Trophoblast cell (in vitro differentiated cells and primary cell): ENCODE measurements at regions not wholly inside any gene's neighbourhood (a gene's known extent, or its start where the extent isn't known, plus 50 kb on each side); places are given as distances from the start of the nearest gene placed in this dataset.

ENCODE experiments used
- DNase-seq, 2 donors: peaks; one replicate each; pipeline ENCODE4 v3.0.0-alpha.2; 2016
- H2AFZ ChIP-seq: 2 replicates; pipeline ENCODE4 v1.6.1; 2013; ENCODE audit warnings: low read length, moderate library complexity, mild to moderate bottlenecking; ENCODE audit not compliant: insufficient read depth, poor library complexity
- H2AK5ac ChIP-seq: 2 replicates; pipeline ENCODE4 v1.6.1; 2013; ENCODE audit warnings: mild to moderate bottlenecking, low read length
- H2BK120ac ChIP-seq: 2 replicates; pipeline ENCODE4 v1.6.1; 2013; ENCODE audit warnings: low read length, mild to moderate bottlenecking, moderate library complexity; ENCODE audit not compliant: insufficient read depth, poor library complexity
- H2BK12ac ChIP-seq: 2 replicates; pipeline ENCODE4 v1.6.1; 2013; ENCODE audit warnings: mild to moderate bottlenecking, low read length, moderate library complexity
- H2BK5ac ChIP-seq: 2 replicates; pipeline ENCODE4 v1.6.1; 2013; ENCODE audit warnings: low read length, low read depth, moderate library complexity, mild to moderate bottlenecking; ENCODE audit not compliant: poor library complexity
- H3K14ac ChIP-seq: 2 replicates; pipeline ENCODE4 v1.6.1; 2013; ENCODE audit warnings: mild to moderate bottlenecking, low read length
- H3K18ac ChIP-seq: 2 replicates; pipeline ENCODE4 v1.6.1; 2013; ENCODE audit warnings: mild to moderate bottlenecking, low read length
- H3K23ac ChIP-seq: 2 replicates; pipeline ENCODE4 v1.6.1; 2013; ENCODE audit warnings: low read length
- H3K27ac ChIP-seq: 2 replicates; pipeline ENCODE4 v1.5.1; 2013; ENCODE audit warnings: low read depth, mild to moderate bottlenecking, inconsistent platforms, low read length, moderate library complexity
- H3K27me3 ChIP-seq: 2 replicates; pipeline ENCODE4 v1.6.1; 2013; ENCODE audit warnings: inconsistent platforms, mild to moderate bottlenecking, low read length, moderate library complexity; ENCODE audit not compliant: insufficient read depth
- H3K36me3 ChIP-seq, 2 experiments: 1 replicate in 1 of 2; 2 replicates in 1 of 2; pipeline ENCODE4 v1.6.1; 2013; ENCODE audit warnings: low read length in 2 of 2, mild to moderate bottlenecking in 2 of 2, moderate library complexity in 1 of 2; ENCODE audit not compliant: insufficient read depth in 2 of 2, control insufficient read depth in 1 of 2
- H3K4ac ChIP-seq: 2 replicates; pipeline ENCODE4 v1.6.1; 2013; ENCODE audit warnings: low read depth, mild to moderate bottlenecking, low read length, moderate library complexity
- H3K4me1 ChIP-seq, 2 experiments: 1 replicate in 1 of 2; 2 replicates in 1 of 2; pipeline ENCODE4 v1.6.1; 2013; ENCODE audit warnings: low read length in 2 of 2, mild to moderate bottlenecking in 2 of 2, moderate library complexity in 1 of 2; ENCODE audit not compliant: insufficient read depth in 2 of 2, control insufficient read depth in 1 of 2
- H3K4me2 ChIP-seq: 2 replicates; pipeline ENCODE4 v1.6.1; 2013; ENCODE audit warnings: inconsistent platforms, mild to moderate bottlenecking, low read length, moderate library complexity
- H3K4me3 ChIP-seq: 2 replicates; pipeline ENCODE4 v1.5.1; 2013; ENCODE audit warnings: mild to moderate bottlenecking, low read depth, low read length, inconsistent platforms
- H3K79me1 ChIP-seq: one replicate; pipeline ENCODE4 v1.6.1; 2013; ENCODE audit warnings: low read length
- H3K79me2 ChIP-seq: 2 replicates; pipeline ENCODE4 v1.6.1; 2013; ENCODE audit warnings: low read length, mild to moderate bottlenecking; ENCODE audit not compliant: control insufficient read depth, insufficient read depth, poor library complexity
- H3K9ac ChIP-seq: 2 replicates; pipeline ENCODE4 v1.6.1; 2013; ENCODE audit warnings: mild to moderate bottlenecking, low read length
- H3K9me3 ChIP-seq: 2 replicates; pipeline ENCODE4 v1.6.1; 2013; ENCODE audit warnings: low read depth, mild to moderate bottlenecking, control low read depth, inconsistent platforms, low read length; ENCODE audit not compliant: insufficient read depth
- H4K12ac ChIP-seq: 2 replicates; pipeline ENCODE4 v1.6.1; 2013; ENCODE audit warnings: low read depth, mild to moderate bottlenecking, low read length, moderate library complexity
- H4K8ac ChIP-seq: 2 replicates; pipeline ENCODE4 v1.6.1; 2013; ENCODE audit warnings: low read depth, mild to moderate bottlenecking, low read length, moderate library complexity
- H4K91ac ChIP-seq: one replicate; pipeline ENCODE4 v1.6.1; 2013; ENCODE audit warnings: low read depth, mild to moderate bottlenecking, low read length, moderate library complexity
- WGBS: extraction: QIAGEN DNeasy Blood & Tissue Kit; methylation state at CpG from one replicate; pipeline ENCODE4 v1.1.7; 2013; ENCODE audit warnings: missing lambda C conversion rate; ENCODE audit not compliant: insufficient read length, insufficient coverage; ENCODE audit errors: extremely low coverage; 5-methylcytosine and 5-hydroxymethylcytosine counted together

DNA sequence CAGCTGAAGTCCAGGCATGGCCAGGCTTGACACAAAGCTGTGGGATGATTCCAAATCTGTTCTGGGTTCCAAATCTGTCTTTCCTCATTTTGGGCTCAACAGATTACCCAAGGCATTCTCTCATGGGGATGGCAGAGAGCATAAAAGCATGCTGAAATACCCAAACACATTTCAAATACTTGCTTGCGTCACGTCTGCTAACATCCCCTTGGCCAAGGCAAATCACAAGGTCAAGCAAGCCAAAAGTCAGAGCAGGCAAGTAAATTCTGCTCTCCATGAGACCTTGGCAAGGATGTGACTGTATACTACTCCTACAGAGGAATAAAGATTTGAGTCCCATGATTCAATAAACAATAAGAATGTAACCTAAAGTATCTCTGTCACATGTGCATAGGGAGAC lies 306.7 kb downstream of the EPB41L4A start:
- Histone ChIP-seq H2AK5ac (no peak overlapping the region), H4K8ac (no peak overlapping the region), H3K9ac (no peak overlapping the region), H3K4me2 (no peak overlapping the region), H3K18ac (no peak overlapping the region), H4K12ac (no peak overlapping the region), H4K91ac (no peak overlapping the region), H2BK12ac (no peak overlapping the region), H3K79me2 (no peaks in the 10 kb centered on the region), H3K4ac (no peak overlapping the region), H3K14ac (no peak overlapping the region), H3K79me1 (no peaks in the 10 kb centered on the region), H3K4me1 (no peaks in the 10 kb centered on the region), H3K27me3 (no peaks in the 10 kb centered on the region), H3K23ac (no peak overlapping the region), H3K36me3 (no peaks in the 10 kb centered on the region), H2BK5ac (no peak overlapping the region), H3K27ac (no peak overlapping the region), H2BK120ac (no peak overlapping the region), H3K9me3 (no peaks in the 10 kb centered on the region), H3K4me3 (no peak overlapping the region), H2AFZ (no peak overlapping the region)
- WGBS = no CpG with 5 or more reads among the region's 2 CpGs
- no peak for DNase-seq

DNA sequence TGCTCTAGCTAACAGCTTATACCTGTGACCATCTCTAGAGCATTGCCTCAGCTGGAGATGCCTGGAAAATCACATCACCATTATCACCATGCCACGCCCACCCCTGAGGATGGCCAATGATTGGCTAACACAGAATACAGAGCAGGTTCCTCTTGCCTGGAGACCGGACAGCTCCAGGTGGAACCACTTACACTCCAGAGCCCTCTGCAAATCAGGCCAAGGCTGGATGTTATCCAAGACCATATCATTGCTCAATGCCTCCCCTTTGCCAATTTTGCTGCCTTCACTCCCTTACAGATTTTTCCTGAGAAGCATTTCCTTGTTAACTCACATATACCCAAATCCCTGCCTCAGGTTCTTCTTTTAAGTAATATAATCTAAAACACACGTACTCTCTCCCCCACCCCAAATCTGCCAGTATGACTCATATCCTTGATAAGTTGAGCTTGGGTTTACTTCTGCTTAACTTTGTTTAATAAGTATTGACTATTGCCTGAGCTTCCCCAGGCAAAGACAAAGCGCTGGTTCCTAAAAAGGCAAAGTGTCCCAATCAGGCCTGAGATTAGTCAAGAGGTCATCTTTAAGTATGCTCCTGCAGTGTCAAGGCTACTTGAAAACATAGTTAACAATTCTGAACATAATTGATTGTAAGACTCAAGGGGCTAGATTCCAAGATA lies 309.6 kb downstream of the EPB41L4A start:
- Histone ChIP-seq H2AFZ (no peak overlapping the region), H3K36me3 (no peaks in the 10 kb centered on the region)
- WGBS = no CpG with 5 or more reads among the region's 4 CpGs

DNA sequence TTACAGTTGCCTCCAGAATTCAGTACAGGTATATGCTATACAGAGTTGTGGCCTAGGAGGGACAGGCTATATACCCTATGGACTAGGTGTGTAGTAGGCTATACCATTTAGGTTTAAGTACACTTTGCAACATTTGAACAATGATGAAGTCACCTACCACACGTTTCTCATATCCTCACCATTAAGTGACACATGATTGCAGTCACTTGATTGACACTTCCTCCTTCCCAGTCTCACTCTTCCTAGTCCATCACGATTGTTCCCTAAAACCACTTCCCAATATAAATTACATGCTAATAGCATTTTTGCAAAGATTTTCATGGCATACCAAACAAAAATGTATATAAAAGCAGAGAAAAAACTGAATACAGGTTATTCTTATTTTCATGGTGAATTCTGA lies 312.2 kb downstream of the EPB41L4A start:
- H3K79me1 ChIP-seq = no peaks in the 10 kb centered on the region
- no peaks in the 10 kb centered on the region for H3K27me3 ChIP-seq
- H2AFZ ChIP-seq = no peak overlapping the region
- H3K9me3 ChIP-seq = no peaks in the 10 kb centered on the region
- H3K79me2 ChIP-seq = no peaks in the 10 kb centered on the region
- no peak for DNase-seq
- H3K14ac ChIP-seq = no peak overlapping the region
- H3K4me2 ChIP-seq = no peak overlapping the region
- no CpG with 5 or more reads among the region's 2 CpGs for WGBS
- no peak overlapping the region for H4K91ac ChIP-seq
- H4K12ac ChIP-seq = no peak overlapping the region
- no peak overlapping the region for H3K4me3 ChIP-seq
- H2BK5ac ChIP-seq = no peak overlapping the region
- no peak overlapping the region for H2AK5ac ChIP-seq
- H3K18ac ChIP-seq = no peak overlapping the region
- no peak overlapping the region for H3K27ac ChIP-seq
- H2BK12ac ChIP-seq = no peak overlapping the region
- H3K4me1 ChIP-seq = no peaks in the 10 kb centered on the region
- H4K8ac ChIP-seq = no peak overlapping the region
- H3K4ac ChIP-seq = no peak overlapping the region
- no peaks in the 10 kb centered on the region for H3K36me3 ChIP-seq
- H3K23ac ChIP-seq = no peak overlapping the region
- H3K9ac ChIP-seq = no peak overlapping the region
- no peak overlapping the region for H2BK120ac ChIP-seq

More for the DNA sequence above, 309.6 kb downstream of the EPB41L4A start:
- no peak overlapping the region for H3K4me2 ChIP-seq
- H3K23ac ChIP-seq = no peak overlapping the region
- no peak overlapping the region for H2BK120ac ChIP-seq
- no peaks in the 10 kb centered on the region for H3K4me1 ChIP-seq
- no peak overlapping the region for H3K18ac ChIP-seq
- H3K14ac ChIP-seq = no peak overlapping the region
- H3K27ac ChIP-seq = no peak overlapping the region
- H2BK12ac ChIP-seq = no peak overlapping the region
- no peak overlapping the region for H3K4me3 ChIP-seq
- H4K8ac ChIP-seq = no peak overlapping the region
- H3K4ac ChIP-seq = no peak overlapping the region
- no peak overlapping the region for H3K9ac ChIP-seq
- H3K79me2 ChIP-seq = no peaks in the 10 kb centered on the region
- H3K9me3 ChIP-seq = no peaks in the 10 kb centered on the region
- H4K12ac ChIP-seq = no peak overlapping the region
- no peaks in the 10 kb centered on the region for H3K79me1 ChIP-seq
- no peak overlapping the region for H4K91ac ChIP-seq
- peak; percentile 41 to 77 for DNase-seq
- H2BK5ac ChIP-seq = no peak overlapping the region
- no peaks in the 10 kb centered on the region for H3K27me3 ChIP-seq
- no peak overlapping the region for H2AK5ac ChIP-seq

DNA sequence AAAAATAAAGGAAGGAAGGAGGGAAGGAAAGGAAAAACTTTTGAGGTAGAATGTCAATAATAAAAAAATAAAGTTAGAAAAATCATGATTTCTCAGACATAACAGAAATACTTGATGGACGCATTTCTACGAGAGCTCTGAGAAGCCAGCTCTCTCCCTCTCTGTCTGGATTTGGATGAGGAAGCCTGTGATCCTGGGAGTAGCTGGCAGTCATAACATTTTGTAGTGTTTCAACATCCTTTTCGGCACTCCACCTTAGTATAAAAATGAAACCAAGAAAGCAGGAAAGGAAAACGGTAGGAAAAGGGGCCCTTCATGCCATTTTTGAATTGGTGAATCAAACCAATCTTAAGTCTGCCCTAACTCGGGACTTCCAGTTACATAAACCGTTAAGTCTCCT lies 321.3 kb downstream of the EPB41L4A start:
- no peak overlapping the region for H3K27ac ChIP-seq
- no peak overlapping the region for H2BK12ac ChIP-seq
- H3K9me3 ChIP-seq = no peaks in the 10 kb centered on the region
- no peak overlapping the region for H3K18ac ChIP-seq
- no peak overlapping the region for H3K9ac ChIP-seq
- no CpG with 5 or more reads among the region's 6 CpGs for WGBS
- DNase-seq = no peak
- no peak overlapping the region for H3K4me3 ChIP-seq
- no peak overlapping the region for H3K14ac ChIP-seq
- H4K8ac ChIP-seq = no peak overlapping the region
- no peaks in the 10 kb centered on the region for H3K79me1 ChIP-seq
- no peak overlapping the region for H2AK5ac ChIP-seq
- no peak overlapping the region for H3K23ac ChIP-seq
- H3K4me2 ChIP-seq = no peak overlapping the region
- no peak overlapping the region for H2BK120ac ChIP-seq
- H4K12ac ChIP-seq = no peak overlapping the region
- H4K91ac ChIP-seq = no peak overlapping the region
- no peaks in the 10 kb centered on the region for H3K27me3 ChIP-seq
- no peaks in the 10 kb centered on the region for H3K4me1 ChIP-seq
- no peak overlapping the region for H2BK5ac ChIP-seq
- no peak overlapping the region for H3K4ac ChIP-seq
- H3K79me2 ChIP-seq = no peaks in the 10 kb centered on the region
- no peak overlapping the region for H2AFZ ChIP-seq
- H3K36me3 ChIP-seq = no peaks in the 10 kb centered on the region
